ENCODE measurements at regions not wholly inside any gene's neighbourhood (a gene's known extent, or its start where the extent isn't known, plus 50 kb on each side); places are given as distances from the start of the nearest gene placed in this dataset.

- Histone ChIP-seq H3K4me3 (no peak overlapping the region), H3K36me3 (no peaks in the 10 kb centered on the region), H3K4me1 (no peaks in the 10 kb centered on the region), H3K27me3 (no peaks in the 10 kb centered on the region), H3K9me3 (no peaks in the 10 kb centered on the region), H3K27ac (no peak overlapping the region)
- intact Hi-C loops (cut with DNase I; ENCODE audit: low total_unique reads): no loop called here
- DNase-seq: no peak
- in situ Hi-C loops (cut with MboI; ENCODE audit: low sequenced_read_pairs in 4 of 4): no loop called here
- no peak for TF ChIP-seq CTCF (IDR thresholded peaks at IDR 0.05 in 4 of 5, conservative IDR thresholded peaks at IDR 0.05 in 1 of 5)
- TF ChIP-seq POLR2A (IDR thresholded peaks at IDR 0.05): no peak
- ATAC-seq: no peak
Observed at GRCh38 chr5:96577909-96578308, 84.3 kb upstream of the CAST start.

GRCh38 chr5:96579711-96580110, 82.5 kb upstream of the CAST start:
- ATAC-seq (no peak), DNase-seq (no peak)
- in situ Hi-C loops (cut with MboI; ENCODE audit: low sequenced_read_pairs in 4 of 4) (no loop called here), intact Hi-C loops (cut with DNase I; ENCODE audit: low total_unique reads) (no loop called here)
- TF ChIP-seq CTCF (IDR thresholded peaks at IDR 0.05 in 4 of 5, conservative IDR thresholded peaks at IDR 0.05 in 1 of 5) (no peak), POLR2A (IDR thresholded peaks at IDR 0.05) (no peak)
- Histone ChIP-seq H3K9me3 (no peaks in the 10 kb centered on the region), H3K4me3 (no peak overlapping the region), H3K4me1 (no peaks in the 10 kb centered on the region), H3K27ac (no peak overlapping the region), H3K27me3 (no peaks in the 10 kb centered on the region), H3K36me3 (no peaks in the 10 kb centered on the region)

GRCh38 chr5:96582343-96582742, 79.8 kb upstream of the CAST start:
- intact Hi-C loops (cut with DNase I; ENCODE audit: low total_unique reads): no loop called here
- Histone ChIP-seq H3K9me3 (no peaks in the 10 kb centered on the region), H3K27me3 (no peaks in the 10 kb centered on the region), H3K36me3 (no peaks in the 10 kb centered on the region), H3K4me1 (no peaks in the 10 kb centered on the region), H3K4me3 (no peak overlapping the region), H3K27ac (no peak overlapping the region)
- in situ Hi-C loops (cut with MboI; ENCODE audit: low sequenced_read_pairs in 4 of 4): no loop called here
- no peak for TF ChIP-seq CTCF (IDR thresholded peaks at IDR 0.05 in 4 of 5, conservative IDR thresholded peaks at IDR 0.05 in 1 of 5)
- DNase-seq (no peak), ATAC-seq (no peak)

- H3K4me1 ChIP-seq: no peaks in the 10 kb centered on the region
- no peaks in the 10 kb centered on the region for H3K27me3 ChIP-seq
- H3K9me3 ChIP-seq: no peaks in the 10 kb centered on the region
- intact Hi-C loops (cut with DNase I; ENCODE audit: low total_unique reads): no loop called here
- ATAC-seq (no peak), DNase-seq (peak; percentile 8 to 29)
- no peak overlapping the region for H3K4me3 ChIP-seq
- in situ Hi-C loops (cut with MboI; ENCODE audit: low sequenced_read_pairs in 4 of 4): no loop called here
- no peak for TF ChIP-seq POLR2A (IDR thresholded peaks at IDR 0.05)
- TF ChIP-seq CTCF (IDR thresholded peaks at IDR 0.05 in 4 of 5, conservative IDR thresholded peaks at IDR 0.05 in 1 of 5): no peak
- no peaks in the 10 kb centered on the region for H3K36me3 ChIP-seq
- no peak overlapping the region for H3K27ac ChIP-seq
Observed at GRCh38 chr5:96584712-96585111, 77.5 kb upstream of the CAST start.

GRCh38 chr5:96588539-96588938, 73.6 kb upstream of the CAST start:
- in situ Hi-C loops (cut with MboI; ENCODE audit: low sequenced_read_pairs in 4 of 4): no loop called here

More at GRCh38 chr5:96588539-96588938, 73.6 kb upstream of the CAST start:
- Histone ChIP-seq H3K4me1 (no peaks in the 10 kb centered on the region), H3K27ac (no peak overlapping the region), H3K4me3 (no peak overlapping the region), H3K27me3 (no peaks in the 10 kb centered on the region), H3K36me3 (no peaks in the 10 kb centered on the region), H3K9me3 (no peaks in the 10 kb centered on the region)
- intact Hi-C loops (cut with DNase I; ENCODE audit: low total_unique reads): no loop called here
- DNase-seq (no peak), ATAC-seq (no peak)
- TF ChIP-seq POLR2A (IDR thresholded peaks at IDR 0.05) (no peak), CTCF (IDR thresholded peaks at IDR 0.05 in 4 of 5, conservative IDR thresholded peaks at IDR 0.05 in 1 of 5) (no peak)

Data from gastrocnemius medialis (tissue), 4 donors.